ENCODE measurements at regions not wholly inside any gene's neighbourhood (a gene's known extent, or its start where the extent isn't known, plus 50 kb on each side); places are given as distances from the start of the nearest gene placed in this dataset.

DNA sequence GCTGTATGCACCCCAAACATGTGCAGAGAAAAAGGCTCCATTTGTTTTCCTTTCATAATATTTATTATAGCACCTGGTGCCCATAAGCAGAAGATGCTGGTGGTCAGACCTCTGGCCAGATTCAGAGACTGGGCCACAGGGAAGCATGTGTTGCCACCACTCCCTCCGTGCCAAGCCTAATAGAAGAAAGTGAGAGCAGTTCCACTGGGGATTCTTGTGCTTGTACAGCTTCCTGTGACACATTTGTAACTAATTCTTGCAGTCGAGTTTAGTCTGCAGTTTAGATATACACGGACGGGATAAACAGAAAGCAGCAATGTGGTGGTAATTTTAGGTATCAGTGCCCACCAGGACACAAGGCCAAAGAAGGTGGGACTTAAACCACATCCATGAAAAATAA is 135.4 kb upstream of the PIEZO2 start:
- no peak for TF ChIP-seq POLR2A (IDR thresholded peaks at IDR 0.05; ENCODE audit: low read length)
- TF ChIP-seq GATA1 (IDR thresholded peaks at IDR 0.05; ENCODE audit: low read depth, low read length) = no peak
